PFSK-1 (cell line): ENCODE measurements at regions not wholly inside any gene's neighbourhood (a gene's known extent, or its start where the extent isn't known, plus 50 kb on each side); places are given as distances from the start of the nearest gene placed in this dataset.

ENCODE experiments used
- FOXP2 ChIP-seq: optimal IDR thresholded peaks from 2 replicates; pipeline ENCODE3; 2011; ENCODE audit warnings: borderline replicate concordance, control low read depth, inconsistent platforms; ENCODE audit not compliant: insufficient read depth; ENCODE audit errors: extremely low read length, extremely low read depth
- POLR2AphosphoS5 ChIP-seq: IDR thresholded peaks from 2 replicates; pipeline ENCODE4 v1.6.1; 2012; ENCODE audit warnings: low read depth, mild to moderate bottlenecking, control low read depth, low read length, moderate library complexity
- REST ChIP-seq, 2 experiments: IDR thresholded peaks; 2 replicates each; pipeline versions ENCODE4 v1.6.1 to v1.8.0; 2011 to 2012; ENCODE audit warnings: low read depth in 2 of 2, low read length in 2 of 2, control low read depth in 1 of 2, inconsistent platforms in 1 of 2, mild to moderate bottlenecking in 1 of 2, moderate library complexity in 1 of 2; ENCODE audit not compliant: insufficient read depth in 1 of 2
- SIN3A ChIP-seq: IDR thresholded peaks from 2 replicates; pipeline ENCODE4 v1.6.1; 2012; ENCODE audit warnings: mild to moderate bottlenecking, low read length, moderate library complexity, borderline replicate concordance; ENCODE audit not compliant: insufficient read depth
- TAF1 ChIP-seq: IDR thresholded peaks from 2 replicates; pipeline ENCODE4 v1.6.1; 2012; ENCODE audit warnings: low read length, control low read depth, borderline replicate concordance; ENCODE audit not compliant: insufficient read depth

GRCh38 chr4:127268367-127268766, 364.4 kb upstream of the INTU start:
- TF ChIP-seq REST (IDR thresholded peaks at IDR 0.05; ENCODE audit: insufficient read depth in 1 of 2, low read depth in 2 of 2, low read length in 2 of 2) = no peak
- no peak for TF ChIP-seq POLR2AphosphoS5
- no peak for TF ChIP-seq SIN3A
- no peak for TF ChIP-seq FOXP2
- TF ChIP-seq TAF1 = no peak

GRCh38 chr4:127284236-127284635, 348.5 kb upstream of the INTU start:
- TF ChIP-seq FOXP2 (no peak), POLR2AphosphoS5 (no peak), TAF1 (no peak), SIN3A (no peak), REST (IDR thresholded peaks at IDR 0.05; ENCODE audit: insufficient read depth in 1 of 2, low read depth in 2 of 2, low read length in 2 of 2) (no peak)

GRCh38 chr4:127291316-127291715, 341.4 kb upstream of the INTU start:
- TF ChIP-seq REST (IDR thresholded peaks at IDR 0.05; ENCODE audit: insufficient read depth in 1 of 2, low read depth in 2 of 2, low read length in 2 of 2) (no peak), FOXP2 (no peak), SIN3A (no peak), POLR2AphosphoS5 (no peak)

- TF ChIP-seq FOXP2 = no peak
Observed at GRCh38 chr4:127293496-127293895, 339.3 kb upstream of the INTU start.

GRCh38 chr4:127304356-127304755, 328.4 kb upstream of the INTU start:
- no peak for TF ChIP-seq SIN3A
- no peak for TF ChIP-seq POLR2AphosphoS5
- no peak for TF ChIP-seq REST (IDR thresholded peaks at IDR 0.05; ENCODE audit: insufficient read depth in 1 of 2, low read depth in 2 of 2, low read length in 2 of 2)
- TF ChIP-seq TAF1 = no peak
- no peak for TF ChIP-seq FOXP2

GRCh38 chr4:127307996-127308395, 324.8 kb upstream of the INTU start:
- TF ChIP-seq REST (IDR thresholded peaks at IDR 0.05; ENCODE audit: insufficient read depth in 1 of 2, low read depth in 2 of 2, low read length in 2 of 2) (no peak), TAF1 (no peak), POLR2AphosphoS5 (no peak), SIN3A (no peak), FOXP2 (no peak)
